Breast epithelium (tissue), 4 donors: ENCODE measurements at regions not wholly inside any gene's neighbourhood (a gene's known extent, or its start where the extent isn't known, plus 50 kb on each side); places are given as distances from the start of the nearest gene placed in this dataset.
"Not testable (repeated sequence)": the region's sequence is repeated elsewhere in the genome, so short reads cannot be mapped to it uniquely, and the experiment has no call there.

Source experiments
- DNase-seq, 2 donors: peaks; one replicate each; pipeline ENCODE4 v3.0.0-alpha.2; 2019; ENCODE audit warnings: low spot score in 2 of 2
- H3K27ac ChIP-seq, 2 donors: fragments of 200-600 bp; sonication (generic) in 1 of 2; one replicate each; pipeline ENCODE4 v1.5.1; 2016 to 2019; ENCODE audit warnings: mild to moderate bottlenecking in 1 of 2
- H3K27me3 ChIP-seq, 2 donors: fragments of 200-600 bp; sonication (generic) in 1 of 2; one replicate each; pipeline versions ENCODE4 v1.5.1 to v1.6.0; 2017 to 2019; ENCODE audit warnings: control low read depth in 1 of 2, mild to moderate bottlenecking in 1 of 2
- H3K36me3 ChIP-seq: fragments of 200-600 bp; one replicate; pipeline ENCODE4 v1.5.1; 2019
- H3K4me1 ChIP-seq, 2 donors: fragments of 200-600 bp; sonication (generic); one replicate each; pipeline ENCODE4 v1.5.1; 2016 to 2019; ENCODE audit warnings: control low read depth in 1 of 2
- H3K4me3 ChIP-seq, 3 donors: fragments of 200-600 bp; sonication (generic); 1 replicate in 2 of 3; 2 replicates in 1 of 3; pipeline ENCODE4 v1.5.1; 2016 to 2019; ENCODE audit warnings: mild to moderate bottlenecking in 3 of 3, moderate library complexity in 2 of 3
- H3K9me3 ChIP-seq, 2 donors: fragments of 200-600 bp; sonication (generic) in 1 of 2; one replicate each; pipeline ENCODE4 v1.5.1; 2016 to 2019; ENCODE audit warnings: control low read depth in 1 of 2
- CTCF ChIP-seq, 3 donors: fragments of 450-650 bp; IDR thresholded peaks; one replicate each; pipeline ENCODE4 v1.5.1; 2016 to 2017; ENCODE audit warnings: antibody characterized with exemption in 3 of 3, mild to moderate bottlenecking in 3 of 3, moderate library complexity in 3 of 3
- POLR2A ChIP-seq: fragments of 450-650 bp; IDR thresholded peaks from one replicate; pipeline ENCODE4 v1.6.1; 2016; ENCODE audit warnings: antibody characterized with exemption, mild to moderate bottlenecking, moderate library complexity
- POLR2AphosphoS5 ChIP-seq, 3 donors: sonication (generic); formaldehyde crosslinking; IDR thresholded peaks; one replicate each; pipeline ENCODE4 v1.6.1; 2017; ENCODE audit warnings: antibody characterized with exemption in 3 of 3
- intact Hi-C: fragments of 100-400 bp; cut with DNase I; formaldehyde crosslinking; loops from one replicate; pipeline ENCODE4 v1.15.1; 2023; ENCODE audit warnings: low total_unique reads

GRCh38 chr14:40340708-40341107 is 908.5 kb upstream of the FBXO33 start:
- Histone ChIP-seq H3K27ac (no peak overlapping the region), H3K4me1 (no peaks in the 10 kb centered on the region), H3K9me3 (no peaks in the 10 kb centered on the region), H3K36me3 (no peaks in the 10 kb centered on the region), H3K27me3 (no peaks in the 10 kb centered on the region), H3K4me3 (no peak overlapping the region)
- DNase-seq, result no peak
- TF ChIP-seq POLR2AphosphoS5 (IDR thresholded peaks at IDR 0.05) (no peak), CTCF (IDR thresholded peaks at IDR 0.05) (no peak), POLR2A (no peak)
- intact Hi-C loops, result no loop called here

- no peaks in the 10 kb centered on the region for H3K27me3 ChIP-seq
- no peak for DNase-seq
- TF ChIP-seq CTCF (IDR thresholded peaks at IDR 0.05), result no peak
- TF ChIP-seq POLR2A, result no peak
- no peak for TF ChIP-seq POLR2AphosphoS5 (IDR thresholded peaks at IDR 0.05)
Measured at GRCh38 chr14:40336846-40337245, 904.6 kb upstream of the FBXO33 start.

DNA sequence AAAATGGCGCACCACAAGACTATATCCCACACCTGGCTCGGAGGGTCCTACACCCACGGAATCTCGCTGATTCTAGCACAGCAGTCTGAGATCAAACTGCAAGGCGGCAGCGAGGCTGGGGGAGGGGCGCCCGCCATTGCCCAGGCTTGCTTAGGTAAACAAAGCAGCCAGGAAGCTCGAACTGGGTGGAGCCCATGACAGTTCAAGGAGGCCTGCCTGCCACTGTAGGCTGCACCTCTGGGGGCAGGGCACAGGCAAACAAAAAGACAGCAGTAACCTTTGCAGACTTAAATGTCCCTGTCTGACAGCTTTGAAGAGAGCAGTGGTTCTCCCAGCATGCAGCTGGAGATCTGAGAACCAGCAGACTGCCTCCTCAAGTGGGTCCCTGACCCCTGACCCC is 894.3 kb upstream of the FBXO33 start:
- H3K27me3 ChIP-seq, H3K36me3 ChIP-seq, DNase-seq, H3K27ac ChIP-seq, H3K9me3 ChIP-seq, H3K4me1 ChIP-seq, intact Hi-C loops, H3K4me3 ChIP-seq: not testable (repeated sequence)

More at GRCh38 chr14:40336846-40337245, 904.6 kb upstream of the FBXO33 start:
- H3K36me3 ChIP-seq, result no peaks in the 10 kb centered on the region
- H3K27ac ChIP-seq, result no peak overlapping the region
- H3K4me3 ChIP-seq, result no peak overlapping the region
- intact Hi-C loops, result no loop called here
- H3K9me3 ChIP-seq, result peaks cover 0 to 10% of the 10 kb centered on the region in 2 donors
- no peaks in the 10 kb centered on the region for H3K4me1 ChIP-seq

DNA sequence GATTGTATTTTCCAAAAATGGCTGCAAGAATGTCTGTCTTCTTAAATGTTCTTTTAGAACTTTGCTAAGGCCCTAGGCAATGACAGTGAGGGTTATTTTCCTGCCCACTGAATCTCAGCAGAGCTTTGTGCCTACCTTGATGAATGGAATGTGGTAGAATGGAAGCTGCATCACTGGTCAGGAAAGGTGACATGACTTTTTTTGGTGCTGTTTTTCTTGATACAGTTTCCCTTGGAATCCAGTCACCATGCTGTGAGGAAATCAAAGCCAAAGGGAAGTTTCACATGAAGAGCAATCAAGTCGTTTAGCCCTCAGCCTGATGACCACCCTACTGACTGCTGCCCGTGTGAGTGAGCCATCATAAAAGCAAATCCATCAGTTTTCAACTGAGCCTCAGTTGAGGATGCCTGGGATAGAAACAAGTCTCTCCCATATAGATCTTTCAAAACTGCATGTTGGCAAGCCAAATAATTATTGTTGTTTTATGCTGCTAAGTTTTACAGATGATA is 886.0 kb upstream of the FBXO33 start:
- no peak for DNase-seq
- H3K36me3 ChIP-seq, result no peaks in the 10 kb centered on the region
- H3K27me3 ChIP-seq, result no peaks in the 10 kb centered on the region
- no peaks in the 10 kb centered on the region for H3K9me3 ChIP-seq
- TF ChIP-seq POLR2A (no peak), CTCF (IDR thresholded peaks at IDR 0.05) (no peak), POLR2AphosphoS5 (IDR thresholded peaks at IDR 0.05) (no peak)
- no peak overlapping the region for H3K4me3 ChIP-seq
- no peaks in the 10 kb centered on the region for H3K4me1 ChIP-seq
- intact Hi-C loops, result no loop called here
- H3K27ac ChIP-seq, result no peak overlapping the region

GRCh38 chr14:40317690-40318089 is 885.5 kb upstream of the FBXO33 start:
- intact Hi-C loops, result no loop called here
- no peaks in the 10 kb centered on the region for H3K9me3 ChIP-seq
- no peak overlapping the region for H3K27ac ChIP-seq
- TF ChIP-seq CTCF (IDR thresholded peaks at IDR 0.05) (no peak), POLR2AphosphoS5 (IDR thresholded peaks at IDR 0.05) (no peak), POLR2A (no peak)
- H3K4me1 ChIP-seq, result no peaks in the 10 kb centered on the region
- no peak overlapping the region for H3K4me3 ChIP-seq
- no peak for DNase-seq
- H3K36me3 ChIP-seq, result no peaks in the 10 kb centered on the region
- H3K27me3 ChIP-seq, result no peaks in the 10 kb centered on the region

DNA sequence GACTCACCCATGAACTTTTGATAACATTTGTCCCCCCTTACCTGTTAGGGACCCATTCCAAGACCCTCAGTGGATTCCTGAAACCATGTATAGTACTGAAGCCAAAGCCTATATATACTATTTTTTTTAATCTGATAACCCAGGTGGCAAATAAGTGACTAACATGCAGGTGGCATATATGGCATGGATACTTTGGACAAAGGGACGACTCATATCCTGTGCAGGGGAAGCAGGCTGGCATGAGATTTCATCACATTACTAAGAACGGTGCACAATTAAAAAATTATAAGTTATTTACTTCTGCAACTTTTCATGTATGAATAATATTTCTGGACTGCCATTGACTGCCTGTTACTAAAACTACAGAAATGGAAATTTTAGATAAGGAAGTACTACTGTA is 880.1 kb upstream of the FBXO33 start:
- Histone ChIP-seq H3K9me3 (no peaks in the 10 kb centered on the region), H3K4me1 (no peaks in the 10 kb centered on the region), H3K27ac (no peak overlapping the region), H3K27me3 (no peaks in the 10 kb centered on the region), H3K4me3 (no peak overlapping the region), H3K36me3 (no peaks in the 10 kb centered on the region)
- intact Hi-C loops, result no loop called here
- TF ChIP-seq POLR2A (no peak), CTCF (IDR thresholded peaks at IDR 0.05) (no peak), POLR2AphosphoS5 (IDR thresholded peaks at IDR 0.05) (no peak)
- no peak for DNase-seq
